ENCODE measurements at regions not wholly inside any gene's neighbourhood (a gene's known extent, or its start where the extent isn't known, plus 50 kb on each side); places are given as distances from the start of the nearest gene placed in this dataset.

DNA sequence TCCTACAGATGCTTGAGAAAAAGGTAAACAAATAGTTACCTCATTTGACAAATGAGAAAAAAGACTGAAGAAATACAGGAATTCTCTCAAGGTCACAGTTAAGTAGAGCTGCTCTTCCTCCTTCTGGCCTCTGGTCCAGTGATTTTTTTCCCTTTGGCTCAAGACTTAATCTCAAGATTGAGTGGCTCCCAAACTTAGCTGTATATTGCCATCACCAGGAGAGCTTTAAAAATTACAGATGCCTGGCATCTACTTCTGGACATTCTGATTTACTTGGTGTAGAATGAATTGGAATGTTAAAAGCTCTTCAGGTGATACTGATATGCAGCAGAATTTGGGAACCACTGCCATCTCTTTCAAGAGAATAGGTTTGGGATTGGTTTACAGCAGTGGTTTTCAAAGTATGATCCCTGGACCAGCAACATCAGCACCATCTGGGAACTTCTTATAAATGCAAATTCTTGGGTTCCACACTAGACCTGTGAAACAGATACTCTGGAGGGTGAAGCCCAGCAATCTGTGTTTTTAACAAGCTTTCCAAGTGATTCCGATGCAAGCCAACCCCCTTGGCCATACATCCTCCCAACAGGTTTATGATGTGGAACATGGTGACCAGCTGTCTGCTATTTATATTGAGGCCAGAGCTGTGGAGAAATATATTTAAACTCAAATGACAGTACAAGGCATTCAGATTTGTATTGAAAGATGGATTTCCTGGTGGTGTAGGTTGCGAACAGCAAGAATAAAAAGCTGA lies 333.0 kb upstream of the RARB start:
- H3K27ac ChIP-seq (ENCODE audit: low read depth in 1 of 2, low read length in 2 of 2): no peak overlapping the region
- no peak overlapping the region for H3K9ac ChIP-seq (ENCODE audit: insufficient read depth, low read length, poor library complexity, severe bottlenecking)
- Mint-ChIP-seq H3K36me3 (no peaks in the 10 kb centered on the region), H3K4me1 (no peaks in the 10 kb centered on the region), H3K4me3 (no peak overlapping the region), H3K27me3 (ENCODE audit: low read depth in 3 of 3) (peaks cover 0 to 1% (median 0%) of the 10 kb centered on the region in 3 donors), H3K9me3 (peaks cover 0 to 5% (median 0%) of the 10 kb centered on the region in 7 donors), H3K27ac (no peak overlapping the region)
- H3K4me1 ChIP-seq (ENCODE audit: control insufficient read depth in 1 of 2, insufficient read depth in 2 of 2, low read length in 2 of 2): no peaks in the 10 kb centered on the region
- H3K27me3 ChIP-seq (ENCODE audit: control insufficient read depth in 2 of 2, insufficient read depth in 2 of 2, low read length in 2 of 2): no peaks in the 10 kb centered on the region
- no peak overlapping the region for H3K4me2 ChIP-seq (replicated peaks; ENCODE audit: extremely low read depth, low read length, poor library complexity, severe bottlenecking)
- no peak overlapping the region for H2AFZ ChIP-seq (ENCODE audit: insufficient read depth, low read depth, low read length, poor library complexity, severe bottlenecking)
- H3K36me3 ChIP-seq (replicated peaks in 1 of 2; ENCODE audit: control insufficient read depth in 1 of 2, insufficient read depth in 2 of 2, low read length in 2 of 2): no peaks in the 10 kb centered on the region
- TF ChIP-seq, protein P1, sequence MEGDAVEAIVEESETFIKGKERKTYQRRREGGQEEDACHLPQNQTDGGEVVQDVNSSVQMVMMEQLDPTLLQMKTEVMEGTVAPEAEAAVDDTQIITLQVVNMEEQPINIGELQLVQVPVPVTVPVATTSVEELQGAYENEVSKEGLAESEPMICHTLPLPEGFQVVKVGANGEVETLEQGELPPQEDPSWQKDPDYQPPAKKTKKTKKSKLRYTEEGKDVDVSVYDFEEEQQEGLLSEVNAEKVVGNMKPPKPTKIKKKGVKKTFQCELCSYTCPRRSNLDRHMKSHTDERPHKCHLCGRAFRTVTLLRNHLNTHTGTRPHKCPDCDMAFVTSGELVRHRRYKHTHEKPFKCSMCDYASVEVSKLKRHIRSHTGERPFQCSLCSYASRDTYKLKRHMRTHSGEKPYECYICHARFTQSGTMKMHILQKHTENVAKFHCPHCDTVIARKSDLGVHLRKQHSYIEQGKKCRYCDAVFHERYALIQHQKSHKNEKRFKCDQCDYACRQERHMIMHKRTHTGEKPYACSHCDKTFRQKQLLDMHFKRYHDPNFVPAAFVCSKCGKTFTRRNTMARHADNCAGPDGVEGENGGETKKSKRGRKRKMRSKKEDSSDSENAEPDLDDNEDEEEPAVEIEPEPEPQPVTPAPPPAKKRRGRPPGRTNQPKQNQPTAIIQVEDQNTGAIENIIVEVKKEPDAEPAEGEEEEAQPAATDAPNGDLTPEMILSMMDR (IDR thresholded peaks at IDR 0.05): no peak
- H3K9me3 ChIP-seq (replicated peaks in 1 of 2; ENCODE audit: control insufficient read depth in 1 of 2, insufficient read depth in 1 of 2, low read length in 2 of 2): no peaks in the 10 kb centered on the region
- intact Hi-C loops (cut with micrococcal nuclease): no loop called here
- H3K79me2 ChIP-seq (ENCODE audit: insufficient read depth, low read length): no peaks in the 10 kb centered on the region
- no CpG with 5 or more reads among the region's 2 CpGs for WGBS (ENCODE audit: insufficient coverage)
- H3K4me3 ChIP-seq (replicated peaks in 1 of 3; ENCODE audit: low read depth in 2 of 3, low read length in 3 of 3): no peak overlapping the region
- no peak for DNase-seq
- no peaks in the 10 kb centered on the region for H4K20me1 ChIP-seq (ENCODE audit: insufficient read depth, low read length)

DNA sequence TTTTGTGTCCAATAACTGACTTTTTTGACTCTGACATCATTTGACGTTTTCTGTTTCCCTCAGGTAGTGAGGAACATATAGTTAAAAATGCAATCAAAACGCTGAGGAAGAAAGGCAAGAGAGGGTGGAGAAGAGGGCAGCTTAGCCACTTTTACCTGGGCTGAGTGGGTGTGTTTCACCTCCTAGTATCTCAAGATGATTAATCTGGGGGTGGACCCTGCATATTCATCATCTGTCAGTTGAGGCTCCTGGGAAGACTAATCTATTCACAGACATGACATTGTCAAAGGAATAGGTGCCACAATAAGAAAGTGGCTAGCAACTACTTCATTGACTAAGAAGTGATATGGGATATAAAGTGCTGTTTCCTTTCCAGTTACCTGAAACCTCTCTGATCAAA lies 331.5 kb upstream of the RARB start:
- peaks cover 0 to 5% (median 0%) of the 10 kb centered on the region in 7 donors for H3K9me3 Mint-ChIP-seq
- Histone ChIP-seq H3K79me2 (ENCODE audit: insufficient read depth, low read length) (no peaks in the 10 kb centered on the region), H2AFZ (ENCODE audit: insufficient read depth, low read depth, low read length, poor library complexity, severe bottlenecking) (no peak overlapping the region), H3K36me3 (replicated peaks in 1 of 2; ENCODE audit: control insufficient read depth in 1 of 2, insufficient read depth in 2 of 2, low read length in 2 of 2) (no peaks in the 10 kb centered on the region), H3K4me2 (replicated peaks; ENCODE audit: extremely low read depth, low read length, poor library complexity, severe bottlenecking) (no peak overlapping the region), H3K9ac (ENCODE audit: insufficient read depth, low read length, poor library complexity, severe bottlenecking) (no peak overlapping the region), H4K20me1 (ENCODE audit: insufficient read depth, low read length) (no peaks in the 10 kb centered on the region), H3K9me3 (replicated peaks in 1 of 2; ENCODE audit: control insufficient read depth in 1 of 2, insufficient read depth in 1 of 2, low read length in 2 of 2) (peaks cover 0 to 5% of the 10 kb centered on the region in 2 donors), H3K4me1 (ENCODE audit: control insufficient read depth in 1 of 2, insufficient read depth in 2 of 2, low read length in 2 of 2) (no peaks in the 10 kb centered on the region), H3K4me3 (replicated peaks in 1 of 3; ENCODE audit: low read depth in 2 of 3, low read length in 3 of 3) (no peak overlapping the region), H3K27ac (ENCODE audit: low read depth in 1 of 2, low read length in 2 of 2) (no peak overlapping the region), H3K27me3 (ENCODE audit: control insufficient read depth in 2 of 2, insufficient read depth in 2 of 2, low read length in 2 of 2) (no peaks in the 10 kb centered on the region)
- peaks cover 0 to 1% (median 0%) of the 10 kb centered on the region in 3 donors for H3K27me3 Mint-ChIP-seq (ENCODE audit: low read depth in 3 of 3)
- intact Hi-C loops (cut with micrococcal nuclease): no loop called here
- TF ChIP-seq, protein P1 (IDR thresholded peaks at IDR 0.05): no peak
- H3K4me1 Mint-ChIP-seq: no peaks in the 10 kb centered on the region
- 79% methylated on average over 2 of the region's 2 CpGs for WGBS (ENCODE audit: insufficient coverage)
- no peak overlapping the region for H3K4me3 Mint-ChIP-seq
- no peaks in the 10 kb centered on the region for H3K36me3 Mint-ChIP-seq
- DNase-seq: no peak
- no peak overlapping the region for H3K27ac Mint-ChIP-seq

Data from CD14-positive monocyte (primary cell).